T1000 (cell line): ENCODE measurements at regions not wholly inside any gene's neighbourhood (a gene's known extent, or its start where the extent isn't known, plus 50 kb on each side); places are given as distances from the start of the nearest gene placed in this dataset.
"Not testable (repeated sequence)": the region's sequence is repeated elsewhere in the genome, so short reads cannot be mapped to it uniquely, and the experiment has no call there.

Experiments
- DNase-seq: peaks from one replicate; lab custom pipeline; 2025; ENCODE audit warnings: mixed read lengths; lab: John Stamatoyannopoulos, UW

- no peak for DNase-seq
Measured at GRCh38 chrX:46366381-46367207, 178.6 kb downstream of the ZNF674 start.

DNA sequence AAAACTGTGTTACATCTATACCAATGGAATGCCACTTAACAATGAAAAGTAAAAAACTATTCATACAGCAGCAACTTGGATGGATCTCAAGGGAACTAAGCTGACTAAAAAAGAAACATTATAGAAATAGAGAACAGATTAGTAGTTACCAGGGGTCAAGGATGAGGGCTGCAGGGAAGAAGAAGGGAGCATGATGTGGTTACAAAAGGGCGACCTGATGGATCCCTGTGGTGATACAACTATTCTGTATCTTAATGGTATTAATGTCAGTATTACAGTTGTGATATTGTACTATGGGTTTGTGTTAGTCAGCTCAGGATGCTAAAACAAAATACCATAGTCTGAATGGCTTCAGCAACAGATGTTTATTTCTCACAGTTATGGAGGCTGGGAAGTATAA is 190.7 kb downstream of the ZNF674 start:
- no peak for DNase-seq

- DNase-seq: no peak
Measured at GRCh38 chrX:46341767-46342322, 203.4 kb downstream of the ZNF674 start.

- no peak for DNase-seq
Measured at GRCh38 chrX:46340696-46341095, 204.5 kb downstream of the ZNF674 start.

DNA sequence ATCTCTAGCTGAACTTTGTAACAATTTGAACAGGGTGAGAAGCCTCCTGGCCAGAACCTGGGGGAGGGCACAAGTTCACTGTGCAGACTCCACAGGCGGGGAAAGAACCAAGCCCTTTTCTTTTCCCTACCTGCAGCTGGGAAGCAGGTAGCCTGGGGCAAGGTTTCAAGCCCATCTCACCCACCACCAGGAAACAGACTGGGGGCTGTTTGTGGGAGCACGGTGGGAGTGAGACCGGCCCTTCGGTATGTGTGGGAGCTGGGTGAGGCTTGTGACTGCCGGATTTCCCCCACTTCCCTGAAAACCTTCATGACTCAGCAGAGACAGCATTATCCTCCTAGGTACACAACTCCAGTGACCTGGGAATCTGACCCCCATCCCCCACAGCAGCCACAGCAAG is 211.7 kb downstream of the ZNF674 start:
- no peak for DNase-seq

GRCh38 chrX:46330981-46331380 is 214.2 kb downstream of the ZNF674 start:
- DNase-seq: no peak

- no peak for DNase-seq
Measured at GRCh38 chrX:46330513-46330912, 214.7 kb downstream of the ZNF674 start.

GRCh38 chrX:46328133-46328532 is 217.1 kb downstream of the ZNF674 start:
- no peak for DNase-seq

DNA sequence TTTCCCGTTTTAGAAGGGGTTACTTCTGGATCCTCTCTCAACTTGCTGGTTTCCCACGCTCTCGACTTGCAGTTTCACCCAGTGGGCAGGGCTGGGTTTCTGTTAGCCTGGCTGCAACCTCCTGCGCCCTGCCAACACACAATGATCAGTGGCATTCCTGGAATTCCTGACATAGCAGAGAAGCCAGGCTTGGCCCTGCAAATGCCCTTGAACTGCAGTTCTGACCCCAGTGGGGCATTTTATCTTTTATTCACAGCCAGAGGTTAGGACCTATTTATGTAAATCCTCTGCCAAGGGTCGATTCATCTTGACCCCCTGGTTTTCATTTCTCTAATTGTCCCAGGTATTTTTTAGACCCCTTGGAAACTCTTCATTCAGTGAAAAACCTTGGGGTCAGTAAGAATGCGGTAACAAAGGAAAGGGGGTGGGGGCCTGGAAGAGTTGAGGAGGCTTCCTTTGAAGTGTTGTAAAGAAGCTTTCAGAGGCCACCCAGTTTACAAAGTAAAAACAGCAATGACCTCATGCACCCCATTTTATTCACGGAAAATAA is 217.6 kb downstream of the ZNF674 start:
- DNase-seq: peak; percentile 25

DNA sequence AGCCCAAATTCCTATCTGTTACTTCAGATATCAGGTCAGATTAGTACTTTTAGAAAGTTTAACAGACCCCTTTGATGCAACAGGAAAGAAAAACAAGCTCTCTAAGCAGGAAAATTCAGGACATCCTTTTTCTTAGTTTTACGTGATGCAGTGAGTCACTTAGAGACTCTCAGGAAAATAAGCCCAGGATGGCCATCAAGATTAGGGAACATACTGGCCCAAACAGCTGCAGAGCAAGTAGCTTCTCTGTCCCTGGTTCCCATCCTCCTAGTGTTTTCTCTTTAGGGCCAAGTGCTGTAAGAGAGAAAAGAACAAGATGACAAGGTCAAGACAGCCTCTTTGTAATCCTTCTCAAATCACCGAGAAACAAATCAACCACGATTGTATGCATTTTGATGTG is 219.1 kb downstream of the ZNF674 start:
- DNase-seq: no peak

- DNase-seq: peak; percentile 64
Measured at GRCh38 chrX:46325312-46325877, 219.8 kb downstream of the ZNF674 start.

GRCh38 chrX:46324166-46324565 is 221.1 kb downstream of the ZNF674 start:
- no peak for DNase-seq

DNA sequence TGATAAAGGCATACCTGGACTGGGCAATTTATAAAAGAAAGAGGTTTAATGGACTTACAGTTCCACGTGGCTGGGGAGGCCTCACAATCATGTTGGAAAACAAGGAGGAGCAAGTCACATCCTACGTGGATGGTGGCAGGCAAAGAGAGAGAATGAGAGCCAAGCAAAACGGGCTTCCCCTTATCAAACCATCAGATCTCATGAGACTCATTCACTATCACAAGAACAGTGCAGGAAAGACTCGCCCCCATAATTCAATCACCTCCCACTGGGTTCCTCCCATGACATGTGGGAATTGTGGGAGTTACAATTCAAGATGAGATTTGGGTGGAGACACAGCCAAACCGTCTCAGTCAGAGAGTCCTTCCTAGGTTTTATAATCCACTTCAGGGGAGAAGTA is 222.3 kb downstream of the ZNF674 start:
- not testable (repeated sequence) for DNase-seq

DNA sequence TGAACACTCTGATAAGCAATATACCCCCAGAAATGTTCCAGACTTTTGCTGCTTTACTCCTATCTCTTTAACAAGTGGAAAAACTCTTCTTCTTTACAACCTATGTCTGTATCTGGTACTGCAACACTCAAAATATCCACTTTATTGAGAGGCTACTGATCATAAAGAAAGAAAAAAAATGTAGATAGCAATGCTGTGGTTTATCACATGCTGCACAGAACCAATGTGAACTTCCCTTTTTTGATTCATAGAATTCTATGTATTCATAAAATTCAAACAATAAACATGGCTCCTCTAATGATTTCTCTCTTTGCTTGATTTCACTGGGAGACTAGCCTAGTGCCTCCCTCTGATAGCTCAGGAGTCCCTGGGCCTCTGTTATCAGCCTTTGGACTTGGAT is 223.5 kb downstream of the ZNF674 start:
- DNase-seq: no peak

DNA sequence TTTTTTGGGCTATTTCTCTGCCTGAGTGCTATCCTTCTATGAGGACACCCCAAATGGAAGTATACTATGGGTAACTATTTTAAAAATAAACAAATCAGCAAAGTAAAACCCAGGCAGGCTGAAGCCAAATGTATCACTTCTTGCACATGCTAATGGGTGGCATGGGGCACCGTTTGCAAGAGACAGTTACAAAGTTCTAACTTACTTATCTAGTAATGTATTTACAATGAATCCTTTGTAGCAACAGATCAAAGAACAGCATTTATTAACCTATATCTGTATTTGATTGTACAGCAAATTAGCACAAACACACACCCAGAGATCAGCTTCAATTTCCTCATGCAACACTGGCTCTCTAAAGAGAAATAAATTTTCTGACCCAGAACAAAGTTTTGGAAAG is 225.5 kb downstream of the ZNF674 start:
- DNase-seq: no peak

DNA sequence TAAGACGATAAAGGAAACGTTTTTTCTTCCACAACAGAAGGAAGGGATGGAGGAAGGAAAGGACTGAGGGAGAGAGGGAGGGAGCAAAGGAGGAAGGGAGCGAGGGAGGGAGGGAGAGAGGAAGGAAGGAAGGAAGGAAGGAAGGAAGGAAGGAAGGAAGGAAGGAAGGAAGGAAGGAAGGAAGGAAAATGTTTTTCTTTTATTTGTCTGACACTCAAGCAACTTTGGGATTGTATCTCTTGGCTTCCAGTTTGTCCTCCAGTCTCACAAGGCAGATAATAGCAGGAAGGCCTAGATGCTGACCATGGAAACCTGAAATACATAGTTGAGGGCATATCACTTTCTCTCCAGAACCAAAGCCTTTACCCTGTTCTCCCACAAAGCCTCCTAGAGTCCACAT is 226.7 kb downstream of the ZNF674 start:
- DNase-seq: no peak

- DNase-seq: no peak
Measured at GRCh38 chrX:46317163-46317562, 228.1 kb downstream of the ZNF674 start.

- no peak for DNase-seq
Measured at GRCh38 chrX:46311581-46312120, 233.6 kb downstream of the ZNF674 start.

- DNase-seq: no peak
Measured at GRCh38 chrX:46310815-46311497, 234.3 kb downstream of the ZNF674 start.

GRCh38 chrX:46308110-46308509 is 237.1 kb downstream of the ZNF674 start:
- DNase-seq: no peak

- DNase-seq: no peak
Measured at GRCh38 chrX:46306103-46306502, 239.1 kb downstream of the ZNF674 start.

GRCh38 chrX:46305431-46305830 is 239.8 kb downstream of the ZNF674 start:
- DNase-seq: no peak
